GM12878 (cell line): ENCODE measurements at regions not wholly inside any gene's neighbourhood (a gene's known extent, or its start where the extent isn't known, plus 50 kb on each side); places are given as distances from the start of the nearest gene placed in this dataset.

Source experiments
- CREB1 ChIP-seq: IDR thresholded peaks from 2 replicates; pipeline ENCODE4 v1.6.1; 2012; ENCODE audit warnings: low read depth, mild to moderate bottlenecking, inconsistent platforms
- FOXM1 ChIP-seq: IDR thresholded peaks from 2 replicates; pipeline ENCODE4 v1.6.1; 2012; ENCODE audit warnings: low read depth, mild to moderate bottlenecking, inconsistent platforms, low read length, moderate library complexity
- HDGF ChIP-seq: fragments of 450-650 bp; IDR thresholded peaks from 2 replicates; pipeline ENCODE4 v1.6.1; 2016; ENCODE audit warnings: antibody characterized with exemption
- POLR2A ChIP-seq: IDR thresholded peaks from 2 replicates; pipeline ENCODE4 v1.6.1; 2011; ENCODE audit warnings: low read depth, mild to moderate bottlenecking, low read length
- POLR2AphosphoS2 ChIP-seq: IDR thresholded peaks from 2 replicates; pipeline ENCODE4 v1.6.1; 2011; ENCODE audit warnings: low read depth, mild to moderate bottlenecking, low read length, improper control_type of control experiment, moderate library complexity
- SMAD5 ChIP-seq: IDR thresholded peaks from 2 replicates; pipeline ENCODE4 v1.6.1; 2016; ENCODE audit warnings: antibody characterized with exemption, low read depth
- SP1 ChIP-seq: IDR thresholded peaks from one replicate; pipeline ENCODE4 v1.6.1; 2011; ENCODE audit warnings: low read depth, low read length
- SUPT20H ChIP-seq: IDR thresholded peaks from 2 replicates; pipeline ENCODE4 v1.6.1; 2011; ENCODE audit warnings: low read depth, mild to moderate bottlenecking, low read length, moderate library complexity, borderline replicate concordance; ENCODE audit not compliant: control insufficient read depth
- TF ChIP-seq, protein P1 (sequence below), 3 experiments: IDR thresholded peaks in 2 of 3; conservative IDR thresholded peaks in 1 of 3; 2 replicates each; pipeline ENCODE4 v1.5.1; 2011; ENCODE audit warnings: low read depth in 3 of 3, low read length in 3 of 3, mild to moderate bottlenecking in 3 of 3, control low read depth in 2 of 3, moderate library complexity in 2 of 3, inconsistent platforms in 1 of 3, mixed read lengths in 1 of 3; ENCODE audit not compliant: control insufficient read depth in 2 of 3, insufficient read depth in 1 of 3; ENCODE audit errors: extremely low read depth in 1 of 3

DNA sequence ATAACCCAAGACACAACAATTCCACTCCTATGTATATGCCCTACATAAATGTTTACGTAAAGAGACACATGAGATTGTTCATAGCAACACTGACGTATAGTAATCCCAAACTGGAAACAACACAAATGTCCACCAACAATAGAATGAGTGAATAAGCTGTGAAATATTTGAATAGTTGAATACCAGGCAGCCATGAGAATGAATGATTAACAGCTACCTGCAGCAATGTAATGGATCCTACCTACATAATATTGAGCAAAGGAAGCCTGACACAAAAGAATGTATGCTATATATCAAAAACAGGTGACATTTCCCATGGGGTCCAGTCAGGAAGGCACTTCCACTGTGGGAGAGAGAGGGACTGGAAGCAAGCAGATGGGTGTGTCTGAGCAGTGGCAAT is 92.8 kb upstream of the LINC01488 start:
- TF ChIP-seq SP1 (no peak), SUPT20H (no peak), SMAD5 (no peak), CREB1 (no peak), HDGF (no peak), POLR2AphosphoS2 (no peak), FOXM1 (no peak), POLR2A (no peak)
- TF ChIP-seq, protein P1, sequence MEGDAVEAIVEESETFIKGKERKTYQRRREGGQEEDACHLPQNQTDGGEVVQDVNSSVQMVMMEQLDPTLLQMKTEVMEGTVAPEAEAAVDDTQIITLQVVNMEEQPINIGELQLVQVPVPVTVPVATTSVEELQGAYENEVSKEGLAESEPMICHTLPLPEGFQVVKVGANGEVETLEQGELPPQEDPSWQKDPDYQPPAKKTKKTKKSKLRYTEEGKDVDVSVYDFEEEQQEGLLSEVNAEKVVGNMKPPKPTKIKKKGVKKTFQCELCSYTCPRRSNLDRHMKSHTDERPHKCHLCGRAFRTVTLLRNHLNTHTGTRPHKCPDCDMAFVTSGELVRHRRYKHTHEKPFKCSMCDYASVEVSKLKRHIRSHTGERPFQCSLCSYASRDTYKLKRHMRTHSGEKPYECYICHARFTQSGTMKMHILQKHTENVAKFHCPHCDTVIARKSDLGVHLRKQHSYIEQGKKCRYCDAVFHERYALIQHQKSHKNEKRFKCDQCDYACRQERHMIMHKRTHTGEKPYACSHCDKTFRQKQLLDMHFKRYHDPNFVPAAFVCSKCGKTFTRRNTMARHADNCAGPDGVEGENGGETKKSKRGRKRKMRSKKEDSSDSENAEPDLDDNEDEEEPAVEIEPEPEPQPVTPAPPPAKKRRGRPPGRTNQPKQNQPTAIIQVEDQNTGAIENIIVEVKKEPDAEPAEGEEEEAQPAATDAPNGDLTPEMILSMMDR (IDR thresholded peaks at IDR 0.05 in 2 of 3, conservative IDR thresholded peaks at IDR 0.05 in 1 of 3; ENCODE audit: control insufficient read depth in 2 of 3, extremely low read depth in 1 of 3, insufficient read depth in 1 of 3, low read depth in 3 of 3, low read length in 3 of 3) = no peak
